ENCODE measurements at regions not wholly inside any gene's neighbourhood (a gene's known extent, or its start where the extent isn't known, plus 50 kb on each side); places are given as distances from the start of the nearest gene placed in this dataset.
"Not testable (repeated sequence)": the region's sequence is repeated elsewhere in the genome, so short reads cannot be mapped to it uniquely, and the experiment has no call there.

GRCh38 chr1:83445873-83446272, 553.1 kb downstream of the TTLL7 start:
- not testable (repeated sequence) for TF ChIP-seq EZH2 (IDR thresholded peaks at IDR 0.05; ENCODE audit: borderline replicate concordance, low read depth, low read length, poor library complexity, severe bottlenecking); CTCF (conservative IDR thresholded peaks at IDR 0.05; ENCODE audit: low read depth, low read length)

Data from A673 (cell line).